H1 (cell line): ENCODE measurements at regions not wholly inside any gene's neighbourhood (a gene's known extent, or its start where the extent isn't known, plus 50 kb on each side); places are given as distances from the start of the nearest gene placed in this dataset.

ENCODE experiments used
- CHD2 ChIP-seq: IDR thresholded peaks from 2 replicates; pipeline ENCODE4 v1.6.1; 2012; ENCODE audit warnings: low read length, improper control_type of control experiment
- CTCF ChIP-seq, 3 experiments: IDR thresholded peaks; 1 replicate in 2 of 3; 2 replicates in 1 of 3; pipeline versions ENCODE4 v1.5.1 to v1.6.1; 2011; ENCODE audit warnings: low read length in 3 of 3, mild to moderate bottlenecking in 3 of 3, inconsistent platforms in 2 of 3, low read depth in 1 of 3, moderate library complexity in 1 of 3; ENCODE audit not compliant: insufficient read depth in 1 of 3; ENCODE audit errors: control extremely low read depth in 1 of 3
- EGR1 ChIP-seq: IDR thresholded peaks from 2 replicates; pipeline ENCODE4 v1.6.1; 2011; ENCODE audit warnings: low read depth, low read length, borderline replicate concordance
- EP300 ChIP-seq, 2 experiments: IDR thresholded peaks; 1 replicate in 1 of 2; 2 replicates in 1 of 2; pipeline ENCODE4 v1.6.1; 2011 to 2012; ENCODE audit warnings: low read depth in 2 of 2, low read length in 2 of 2, mild to moderate bottlenecking in 2 of 2, borderline replicate concordance in 1 of 2, inconsistent platforms in 1 of 2, moderate library complexity in 1 of 2
- POLR2AphosphoS5 ChIP-seq: IDR thresholded peaks from 2 replicates; pipeline ENCODE4 v1.6.1; 2011; ENCODE audit warnings: low read depth, low read length

- no peak for TF ChIP-seq CTCF (IDR thresholded peaks at IDR 0.05; ENCODE audit: control extremely low read depth in 1 of 3, insufficient read depth in 1 of 3, low read depth in 1 of 3, low read length in 3 of 3)
- no peak for TF ChIP-seq POLR2AphosphoS5
- no peak for TF ChIP-seq EGR1
- no peak for TF ChIP-seq EP300 (IDR thresholded peaks at IDR 0.05; ENCODE audit: borderline replicate concordance in 1 of 2, low read depth in 2 of 2, low read length in 2 of 2)
- TF ChIP-seq CHD2, result no peak
These were observed 597.3 kb upstream of the PLXNA2 start for GRCh38 chr1:208841436-208841835.
